Lower leg skin (tissue), 4 donors: ENCODE measurements at regions not wholly inside any gene's neighbourhood (a gene's known extent, or its start where the extent isn't known, plus 50 kb on each side); places are given as distances from the start of the nearest gene placed in this dataset.

Experiments used
- DNase-seq, 2 donors: peaks; one replicate each; pipeline ENCODE4 v3.0.0-alpha.2; 2019; ENCODE audit warnings: low spot score in 2 of 2
- H3K4me3 ChIP-seq: fragments of 200-600 bp; sonication (generic); 2 replicates; pipeline ENCODE4 v1.5.1; 2017; ENCODE audit warnings: mild to moderate bottlenecking, low read depth; ENCODE audit not compliant: poor library complexity, severe bottlenecking
- POLR2A ChIP-seq, 2 donors: fragments of 450-650 bp; IDR thresholded peaks; one replicate each; pipeline ENCODE4 v1.6.1; 2016 to 2017; ENCODE audit warnings: antibody characterized with exemption in 2 of 2, mild to moderate bottlenecking in 1 of 2, moderate library complexity in 1 of 2
- WGBS, 2 donors: methylation state at CpG; one replicate each; pipeline ENCODE4 v1.1.5; 2018; 5-methylcytosine and 5-hydroxymethylcytosine counted together
- intact Hi-C: fragments of 100-400 bp; cut with DNase I; formaldehyde crosslinking; loops from one replicate; pipeline ENCODE4 v1.15.0; 2023; ENCODE audit warnings: low total_unique reads
- TF ChIP-seq, protein P1 (sequence below), 3 donors: fragments of 450-650 bp; IDR thresholded peaks; one replicate each; pipeline ENCODE4 v1.5.1; 2016; ENCODE audit warnings: antibody characterized with exemption in 3 of 3, mild to moderate bottlenecking in 3 of 3, moderate library complexity in 2 of 3

DNA sequence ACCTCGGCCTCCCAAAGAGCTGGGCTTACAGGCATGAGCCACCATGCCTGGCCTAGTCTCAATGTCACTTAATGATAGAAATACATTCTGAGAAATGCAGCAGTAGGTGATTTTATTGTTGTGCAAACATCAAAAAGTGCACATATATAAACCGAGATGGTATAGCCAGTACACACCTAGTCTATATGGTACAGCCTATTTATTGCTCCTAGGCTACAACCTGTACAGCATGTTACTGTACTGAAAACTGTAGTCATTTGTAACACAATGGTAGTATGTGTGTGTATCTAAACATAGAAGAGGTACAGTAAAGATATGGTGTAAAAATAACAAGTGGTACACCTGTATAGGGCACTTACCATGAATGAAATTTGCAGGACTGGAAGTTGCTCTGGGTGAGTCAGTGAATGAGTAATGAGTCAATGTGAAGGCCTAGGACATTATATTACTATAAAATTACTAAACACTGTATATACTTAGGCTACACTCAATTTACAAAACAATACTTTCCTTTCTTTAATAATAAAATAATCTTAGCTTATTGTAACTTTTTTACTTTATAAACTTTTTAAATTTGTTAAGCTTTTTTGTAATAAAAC is 166.7 kb upstream of the SYT1 start:
- intact Hi-C loops = no loop called here
- DNase-seq = no peak

DNA sequence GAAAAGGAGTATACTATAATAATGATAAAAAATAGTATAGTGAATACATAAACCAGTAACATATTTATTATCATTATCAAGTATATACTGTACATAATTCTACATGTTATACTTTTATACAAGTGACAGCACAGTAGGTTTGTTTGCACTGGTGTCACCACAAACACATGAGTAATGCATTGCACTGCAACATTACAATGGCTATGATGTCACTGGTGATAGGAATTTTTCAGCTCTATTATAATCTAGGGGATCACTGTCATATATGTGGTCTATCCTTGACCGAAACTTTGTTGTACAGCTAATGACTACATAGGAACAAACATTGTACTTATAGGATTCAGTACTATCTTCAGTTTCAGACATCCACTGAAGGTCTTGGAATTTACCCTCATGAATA is 165.8 kb upstream of the SYT1 start:
- 92 to 96% methylated on average over 1 of the region's 1 CpG for WGBS, 2 donors
- intact Hi-C loops = no loop called here
- no peak overlapping the region for H3K4me3 ChIP-seq
- DNase-seq = no peak
- TF ChIP-seq, protein P1, sequence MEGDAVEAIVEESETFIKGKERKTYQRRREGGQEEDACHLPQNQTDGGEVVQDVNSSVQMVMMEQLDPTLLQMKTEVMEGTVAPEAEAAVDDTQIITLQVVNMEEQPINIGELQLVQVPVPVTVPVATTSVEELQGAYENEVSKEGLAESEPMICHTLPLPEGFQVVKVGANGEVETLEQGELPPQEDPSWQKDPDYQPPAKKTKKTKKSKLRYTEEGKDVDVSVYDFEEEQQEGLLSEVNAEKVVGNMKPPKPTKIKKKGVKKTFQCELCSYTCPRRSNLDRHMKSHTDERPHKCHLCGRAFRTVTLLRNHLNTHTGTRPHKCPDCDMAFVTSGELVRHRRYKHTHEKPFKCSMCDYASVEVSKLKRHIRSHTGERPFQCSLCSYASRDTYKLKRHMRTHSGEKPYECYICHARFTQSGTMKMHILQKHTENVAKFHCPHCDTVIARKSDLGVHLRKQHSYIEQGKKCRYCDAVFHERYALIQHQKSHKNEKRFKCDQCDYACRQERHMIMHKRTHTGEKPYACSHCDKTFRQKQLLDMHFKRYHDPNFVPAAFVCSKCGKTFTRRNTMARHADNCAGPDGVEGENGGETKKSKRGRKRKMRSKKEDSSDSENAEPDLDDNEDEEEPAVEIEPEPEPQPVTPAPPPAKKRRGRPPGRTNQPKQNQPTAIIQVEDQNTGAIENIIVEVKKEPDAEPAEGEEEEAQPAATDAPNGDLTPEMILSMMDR (IDR thresholded peaks at IDR 0.05) = no peak
- no peak for TF ChIP-seq POLR2A (IDR thresholded peaks at IDR 0.05)

More for the DNA sequence above, 166.7 kb upstream of the SYT1 start:
- WGBS, 2 donors = 93 to 100% methylated on average over 2 of the region's 2 CpGs
- TF ChIP-seq POLR2A (IDR thresholded peaks at IDR 0.05) = no peak
- TF ChIP-seq, protein P1 (IDR thresholded peaks at IDR 0.05) = no peak
- H3K4me3 ChIP-seq = no peak overlapping the region

DNA sequence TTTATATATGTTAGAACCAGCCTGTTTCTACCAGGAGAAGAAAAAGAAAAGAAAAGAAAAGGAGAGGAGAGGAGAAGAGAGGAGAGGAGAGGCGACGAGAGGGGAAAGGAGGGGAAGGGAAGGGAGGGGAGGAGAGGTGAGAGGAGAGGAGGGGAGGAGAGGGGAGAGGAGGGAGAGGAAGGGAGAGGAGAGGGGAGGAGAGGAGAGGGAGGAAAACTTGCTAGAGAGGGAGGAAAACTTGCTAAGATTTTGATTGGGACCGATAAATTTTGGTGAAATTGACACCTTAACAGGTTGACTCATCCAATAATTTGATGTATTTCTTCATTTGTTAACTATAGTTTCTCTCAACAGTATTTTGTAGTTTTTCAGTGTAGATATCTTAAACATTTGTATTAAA is 164.0 kb upstream of the SYT1 start:
- WGBS, 2 donors = 76 to 87% methylated on average over 3 of the region's 3 CpGs
- no peak overlapping the region for H3K4me3 ChIP-seq
- intact Hi-C loops = no loop called here
- no peak for DNase-seq
- no peak for TF ChIP-seq POLR2A (IDR thresholded peaks at IDR 0.05)
- TF ChIP-seq, protein P1 (IDR thresholded peaks at IDR 0.05) = no peak

DNA sequence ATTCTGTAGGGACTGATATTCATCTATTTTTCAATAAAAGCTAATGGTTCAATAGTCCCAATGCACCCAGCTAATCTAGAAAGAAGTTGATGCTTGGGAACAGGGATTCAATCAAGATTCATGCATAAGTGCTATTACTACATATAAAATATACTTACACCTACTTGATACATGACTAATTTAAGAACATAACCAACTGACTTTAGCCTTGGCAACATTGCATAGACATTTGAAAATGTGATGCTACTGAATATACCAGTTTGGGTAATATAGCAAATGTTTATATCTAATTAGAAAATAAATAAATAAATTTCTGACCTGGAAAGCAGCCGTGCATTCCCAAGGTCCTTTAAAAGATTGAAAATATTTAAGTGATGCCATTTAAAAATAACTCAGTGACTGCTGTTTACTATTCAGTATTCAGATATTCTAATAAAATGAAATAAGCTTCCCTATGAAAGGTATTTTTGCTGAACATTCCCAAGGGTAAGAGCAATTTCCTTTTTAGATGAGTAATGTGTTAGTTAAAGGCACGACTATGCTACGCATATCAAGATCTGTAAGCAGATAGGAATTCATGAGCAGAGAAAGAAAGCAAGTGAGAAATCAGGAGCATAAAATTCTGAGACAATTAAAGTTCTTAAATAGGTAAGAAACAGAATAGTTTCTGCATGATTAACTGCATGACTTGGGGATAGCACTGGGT is 160.6 kb upstream of the SYT1 start:
- intact Hi-C loops = no loop called here
- no peak overlapping the region for H3K4me3 ChIP-seq
- no peak for DNase-seq
- TF ChIP-seq, protein P1 (IDR thresholded peaks at IDR 0.05) = no peak
- no peak for TF ChIP-seq POLR2A (IDR thresholded peaks at IDR 0.05)
- WGBS, 2 donors = 39 to 43% methylated on average over 3 of the region's 3 CpGs

DNA sequence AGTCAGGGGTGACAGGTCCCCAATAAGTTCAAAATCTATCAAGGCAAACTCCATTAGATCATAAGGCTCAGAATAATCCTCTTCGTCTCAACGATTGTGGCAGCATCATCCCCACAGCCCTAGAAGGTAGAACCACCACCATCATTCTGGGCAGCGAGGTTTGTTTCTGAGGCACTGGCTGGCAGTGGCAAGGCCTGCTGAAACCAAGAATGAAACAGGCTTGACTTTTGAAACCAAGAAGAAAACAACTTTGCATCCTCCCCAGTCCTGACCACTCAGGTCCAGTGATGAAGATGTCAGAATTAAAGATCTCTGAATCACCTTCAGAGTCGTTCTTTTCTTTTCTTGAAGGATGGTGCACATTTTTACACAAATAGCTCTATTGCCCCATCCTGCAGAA is 152.6 kb upstream of the SYT1 start:
- WGBS, 2 donors = 90 to 93% methylated on average over 4 of the region's 4 CpGs
- H3K4me3 ChIP-seq = no peak overlapping the region
- intact Hi-C loops = no loop called here
- TF ChIP-seq, protein P1 (IDR thresholded peaks at IDR 0.05) = no peak
- no peak for TF ChIP-seq POLR2A (IDR thresholded peaks at IDR 0.05)
- no peak for DNase-seq
